ENCODE measurements at regions not wholly inside any gene's neighbourhood (a gene's known extent, or its start where the extent isn't known, plus 50 kb on each side); places are given as distances from the start of the nearest gene placed in this dataset.
"Not testable (repeated sequence)": the region's sequence is repeated elsewhere in the genome, so short reads cannot be mapped to it uniquely, and the experiment has no call there.

DNA sequence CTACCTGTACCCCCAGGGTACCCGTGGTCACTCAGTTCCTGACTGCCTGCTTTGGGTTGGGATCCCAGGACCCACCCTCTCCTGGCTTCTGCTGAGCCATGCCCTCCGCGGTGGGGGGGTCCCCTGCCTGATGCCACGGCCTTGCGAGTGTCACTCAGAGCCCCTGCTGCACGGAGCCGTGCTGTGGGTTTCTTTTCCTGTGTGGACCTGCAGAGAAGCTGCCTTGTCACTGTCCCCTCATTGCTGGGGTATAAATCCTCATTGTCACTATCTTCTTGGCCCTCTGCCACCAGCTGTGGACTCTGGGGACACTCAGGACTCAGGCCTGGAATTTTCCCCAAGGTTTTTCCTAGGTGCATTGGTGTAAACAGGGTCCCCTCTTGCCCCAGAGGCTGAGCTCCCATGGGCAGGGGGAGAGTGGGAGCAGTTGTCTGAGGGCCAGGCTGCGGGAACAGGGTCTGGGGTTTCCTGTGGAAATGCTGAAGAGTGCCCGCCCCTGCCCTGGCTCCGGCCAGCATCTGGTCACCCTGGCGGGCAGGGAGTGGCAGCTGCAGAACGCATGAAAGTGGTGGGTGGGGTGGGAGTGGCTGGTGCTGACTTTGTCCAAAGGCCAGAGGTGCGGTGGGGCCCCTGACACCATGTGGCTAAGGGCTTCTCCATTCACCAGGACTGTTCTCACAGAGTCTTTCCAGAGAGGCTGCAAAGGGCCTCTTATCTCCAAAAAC lies 191.7 kb downstream of the GOLGA6L6 start:
- H3K27me3 Mint-ChIP-seq: peaks cover 0 to 11% (median 3%) of the 10 kb centered on the region in 5 donors
- DNase-seq: no peak
- H3K4me3 Mint-ChIP-seq: no peak overlapping the region
- no peak for ATAC-seq
- POLR2A ChIA-PET: no interaction called here
- no peak overlapping the region for H3K27ac Mint-ChIP-seq
- H3K36me3 Mint-ChIP-seq: no peaks in the 10 kb centered on the region
- peaks cover 0 to 2% (median 0%) of the 10 kb centered on the region in 9 donors for H3K9me3 Mint-ChIP-seq
- H3K4me1 Mint-ChIP-seq: no peaks in the 10 kb centered on the region

DNA sequence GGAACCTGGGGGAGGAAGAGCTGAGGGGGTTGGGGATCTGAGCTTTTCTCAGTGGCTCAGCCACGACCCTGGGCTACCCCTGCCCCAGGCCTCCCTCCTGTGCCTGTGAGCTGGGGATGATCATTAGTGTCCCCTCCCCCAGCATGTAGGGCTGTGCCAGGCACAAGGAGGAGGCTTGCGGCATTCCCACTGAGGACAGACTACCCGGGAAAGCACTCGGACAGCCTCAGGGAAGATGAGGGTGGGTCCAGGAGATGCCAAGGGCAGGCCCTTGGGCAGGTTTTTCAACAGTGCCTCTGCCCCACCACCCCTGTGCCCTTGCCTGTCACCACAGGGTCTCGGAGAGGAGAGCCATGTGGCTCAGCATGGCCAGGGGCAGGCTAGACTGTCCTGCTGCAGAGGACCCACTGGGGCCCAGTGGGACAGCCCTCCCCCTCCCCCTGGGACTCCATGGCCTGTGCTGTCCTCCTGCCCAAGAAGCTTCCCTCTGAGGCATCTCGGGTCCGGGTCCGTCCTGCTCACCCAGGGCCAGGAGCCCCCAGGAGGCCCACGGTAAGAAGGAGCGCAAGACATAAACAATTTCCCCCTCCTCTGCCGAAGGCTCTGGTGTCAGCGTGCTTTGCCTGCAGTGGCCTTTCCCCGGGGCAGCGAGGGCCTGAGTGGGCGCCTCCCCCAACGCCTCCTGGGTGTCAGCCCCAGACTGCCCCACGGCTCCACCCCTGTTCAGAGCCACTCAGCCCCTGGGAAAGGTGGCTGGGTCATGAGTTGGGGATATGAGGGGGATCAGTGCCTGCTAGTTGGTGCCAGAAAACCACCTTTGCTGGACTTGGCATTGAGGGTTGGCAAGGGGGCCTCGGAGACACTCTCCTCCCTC lies 192.5 kb downstream of the GOLGA6L6 start:
- H3K4me1 Mint-ChIP-seq: no peaks in the 10 kb centered on the region
- no peak overlapping the region for H3K4me3 Mint-ChIP-seq
- POLR2A ChIA-PET: no interaction called here
- H3K27ac Mint-ChIP-seq: peak overlapping the region in 1 of 10 donors; percentile 18
- H3K36me3 Mint-ChIP-seq: no peaks in the 10 kb centered on the region
- DNase-seq: no peak
- peaks cover 0 to 2% (median 0%) of the 10 kb centered on the region in 9 donors for H3K9me3 Mint-ChIP-seq
- peaks cover 0 to 11% (median 3%) of the 10 kb centered on the region in 5 donors for H3K27me3 Mint-ChIP-seq
- ATAC-seq: no peak

- peaks cover 0 to 2% (median 0%) of the 10 kb centered on the region in 9 donors for H3K9me3 Mint-ChIP-seq
- POLR2A ChIA-PET: no interaction called here
- H3K4me1 Mint-ChIP-seq: no peaks in the 10 kb centered on the region
- ATAC-seq (no peak), DNase-seq (no peak)
- no peak overlapping the region for H3K27ac Mint-ChIP-seq
- H3K27me3 Mint-ChIP-seq: peaks cover 0 to 11% (median 3%) of the 10 kb centered on the region in 5 donors
- no peak overlapping the region for H3K4me3 Mint-ChIP-seq
- H3K36me3 Mint-ChIP-seq: no peaks in the 10 kb centered on the region
These were observed 193.2 kb downstream of the GOLGA6L6 start for GRCh38 chr15:20348291-20348899.

- Mint-ChIP-seq H3K4me3 (no peak overlapping the region), H3K27ac (no peak overlapping the region), H3K9me3 (peaks cover 0 to 2% (median 0%) of the 10 kb centered on the region in 9 donors), H3K4me1 (no peaks in the 10 kb centered on the region), H3K27me3 (peaks cover 0 to 9% (median 3%) of the 10 kb centered on the region in 5 donors), H3K36me3 (no peaks in the 10 kb centered on the region)
- no peak for ATAC-seq
- peak in 2 of 10 donors; percentile 1 to 56 for DNase-seq
- POLR2A ChIA-PET: no interaction called here
These were observed 195.4 kb downstream of the GOLGA6L6 start for GRCh38 chr15:20346082-20346805.

- POLR2A ChIA-PET: no interaction called here
- ATAC-seq (no peak), DNase-seq (peak in 2 of 10 donors; percentile 1 to 58)
- H3K4me3 Mint-ChIP-seq: no peak overlapping the region
- H3K27ac Mint-ChIP-seq: no peak overlapping the region
- H3K36me3 Mint-ChIP-seq: no peaks in the 10 kb centered on the region
- H3K4me1 Mint-ChIP-seq: no peaks in the 10 kb centered on the region
- H3K27me3 Mint-ChIP-seq: peaks cover 0 to 3% (median 1%) of the 10 kb centered on the region in 5 donors
- H3K9me3 Mint-ChIP-seq: peaks cover 0 to 2% (median 0%) of the 10 kb centered on the region in 9 donors
These were observed 196.1 kb downstream of the GOLGA6L6 start for GRCh38 chr15:20345401-20345958.

DNA sequence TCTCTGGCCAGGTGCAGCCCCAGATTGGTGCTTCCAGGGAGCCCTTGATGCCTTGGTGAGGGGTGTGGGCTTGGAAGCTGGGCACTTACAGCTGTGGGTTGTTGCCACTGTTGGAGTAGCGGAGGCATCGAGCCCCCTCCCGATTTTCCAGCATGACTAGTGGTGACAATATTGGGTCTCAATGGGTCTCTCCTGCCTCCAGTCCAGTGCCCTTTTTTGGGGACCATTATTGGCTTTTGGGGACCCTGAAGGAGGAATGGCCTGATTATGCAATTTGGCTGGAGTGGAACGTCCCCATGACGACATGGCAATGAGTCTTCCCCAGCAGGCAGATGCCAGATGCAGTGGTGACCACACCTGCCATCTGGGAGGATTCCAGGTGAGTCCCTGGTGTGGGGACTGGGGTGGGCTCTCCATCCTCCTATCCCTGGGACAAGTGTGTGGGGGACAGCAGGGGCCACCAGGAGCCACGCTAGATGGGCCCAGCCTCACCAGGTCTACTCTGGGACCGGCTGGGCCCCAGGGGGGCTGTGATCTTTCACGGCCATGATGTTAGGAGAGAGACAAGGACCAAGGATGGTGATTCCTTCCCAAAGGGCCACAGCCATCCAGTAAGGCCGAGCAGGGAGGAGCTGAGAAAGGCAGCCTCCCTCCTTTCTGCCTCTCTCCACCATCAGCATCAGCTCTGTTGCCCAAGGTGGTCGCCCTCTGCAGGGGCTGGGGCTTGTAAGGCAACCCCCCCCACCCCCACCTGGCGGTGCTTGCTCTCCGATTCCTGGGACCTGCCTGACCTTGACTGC lies 196.8 kb downstream of the GOLGA6L6 start:
- no peak overlapping the region for H3K27ac Mint-ChIP-seq
- peaks cover 0 to 2% (median 0%) of the 10 kb centered on the region in 5 donors for H3K27me3 Mint-ChIP-seq
- H3K4me1 Mint-ChIP-seq: no peaks in the 10 kb centered on the region
- H3K36me3 Mint-ChIP-seq: no peaks in the 10 kb centered on the region
- DNase-seq (peak in 1 of 10 donors; percentile 64), ATAC-seq (no peak)
- POLR2A ChIA-PET: no interaction called here
- H3K9me3 Mint-ChIP-seq: peaks cover 0 to 2% (median 0%) of the 10 kb centered on the region in 9 donors
- no peak overlapping the region for H3K4me3 Mint-ChIP-seq

- H3K4me1 Mint-ChIP-seq, H3K36me3 Mint-ChIP-seq, ATAC-seq, H3K9me3 Mint-ChIP-seq, H3K4me3 Mint-ChIP-seq, H3K27me3 Mint-ChIP-seq, POLR2A ChIA-PET, H3K27ac Mint-ChIP-seq: not testable (repeated sequence)
- DNase-seq: peak in 2 of 10 donors; percentile 0 to 65
These were observed 198.0 kb downstream of the GOLGA6L6 start for GRCh38 chr15:20343395-20344211.

- ATAC-seq, H3K4me3 Mint-ChIP-seq, H3K9me3 Mint-ChIP-seq, POLR2A ChIA-PET, H3K27me3 Mint-ChIP-seq, H3K36me3 Mint-ChIP-seq, H3K4me1 Mint-ChIP-seq, H3K27ac Mint-ChIP-seq: not testable (repeated sequence)
- DNase-seq: peak in 1 of 10 donors; percentile 58
These were observed 198.8 kb downstream of the GOLGA6L6 start for GRCh38 chr15:20342601-20343394.

DNA sequence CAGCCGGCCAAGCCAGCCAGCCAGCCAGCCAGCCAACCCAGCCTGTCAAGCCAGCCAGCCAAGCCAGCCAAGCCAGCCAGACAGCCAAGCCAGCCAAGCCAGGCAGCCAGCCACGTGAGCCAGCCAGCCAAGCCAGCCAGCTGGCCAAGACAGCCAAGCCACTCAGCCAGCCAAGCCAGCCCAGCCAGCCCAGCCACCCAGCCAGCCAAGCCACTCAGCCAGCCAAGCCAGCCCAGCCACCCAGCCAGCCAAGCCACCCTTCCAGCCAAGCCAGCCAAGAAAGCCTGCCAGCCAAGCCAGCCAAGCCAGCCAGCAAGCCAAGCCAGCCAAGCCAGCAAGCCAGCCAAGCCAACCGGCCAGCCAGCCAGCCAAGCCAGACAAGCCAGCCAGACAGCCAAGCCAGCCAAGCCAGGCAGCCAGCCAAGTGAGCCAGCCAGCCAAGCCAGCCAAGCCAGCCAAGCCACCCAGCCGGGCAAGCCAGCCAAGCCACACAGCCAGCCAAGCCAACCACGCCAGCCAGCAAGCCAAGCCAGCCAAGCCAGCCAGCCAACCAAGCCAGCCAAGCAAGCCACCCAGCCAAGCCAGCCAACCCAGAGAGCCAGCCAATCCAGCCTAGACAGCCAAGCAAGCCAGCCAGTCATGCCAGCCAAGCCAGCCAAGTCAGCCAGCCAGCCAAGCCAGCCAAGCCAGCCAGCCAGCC lies 199.5 kb downstream of the GOLGA6L6 start:
- no peak for ATAC-seq

More for the DNA sequence above, 199.5 kb downstream of the GOLGA6L6 start:
- Mint-ChIP-seq H3K27ac (no peak overlapping the region), H3K36me3 (peaks cover 0 to 3% (median 0%) of the 10 kb centered on the region in 3 donors), H3K27me3 (no peaks in the 10 kb centered on the region), H3K4me1 (no peaks in the 10 kb centered on the region), H3K9me3 (peaks cover 0 to 7% (median 3%) of the 10 kb centered on the region in 9 donors), H3K4me3 (no peak overlapping the region)
- POLR2A ChIA-PET: no interaction called here
- DNase-seq: peak in 6 of 10 donors; percentile 21 to 71 (median 50)
